GM12872 (cell line): ENCODE measurements at regions not wholly inside any gene's neighbourhood (a gene's known extent, or its start where the extent isn't known, plus 50 kb on each side); places are given as distances from the start of the nearest gene placed in this dataset.

Source experiments
- CTCF ChIP-seq: IDR thresholded peaks from 3 replicates; pipeline ENCODE4 v1.5.1; 2011; ENCODE audit warnings: low read depth, mild to moderate bottlenecking, low read length, moderate library complexity; ENCODE audit not compliant: insufficient read depth

GRCh38 chr17:51374209-51374608, 113.9 kb downstream of the UTP18 start:
- TF ChIP-seq CTCF = no peak

- TF ChIP-seq CTCF = no peak
These were observed 115.4 kb downstream of the UTP18 start for GRCh38 chr17:51375771-51376170.

- no peak for TF ChIP-seq CTCF
These were observed 116.4 kb downstream of the UTP18 start for GRCh38 chr17:51376739-51377138.

GRCh38 chr17:51381262-51381661, 120.9 kb downstream of the UTP18 start:
- no peak for TF ChIP-seq CTCF

- no peak for TF ChIP-seq CTCF
These were observed 124.9 kb downstream of the UTP18 start for GRCh38 chr17:51385208-51385607.

- no peak for TF ChIP-seq CTCF
These were observed 127.2 kb downstream of the UTP18 start for GRCh38 chr17:51387582-51387981.

GRCh38 chr17:51387986-51388385, 127.6 kb downstream of the UTP18 start:
- TF ChIP-seq CTCF = no peak

GRCh38 chr17:51389875-51390274, 129.5 kb downstream of the UTP18 start:
- no peak for TF ChIP-seq CTCF
